ENCODE measurements at regions not wholly inside any gene's neighbourhood (a gene's known extent, or its start where the extent isn't known, plus 50 kb on each side); places are given as distances from the start of the nearest gene placed in this dataset.

DNA sequence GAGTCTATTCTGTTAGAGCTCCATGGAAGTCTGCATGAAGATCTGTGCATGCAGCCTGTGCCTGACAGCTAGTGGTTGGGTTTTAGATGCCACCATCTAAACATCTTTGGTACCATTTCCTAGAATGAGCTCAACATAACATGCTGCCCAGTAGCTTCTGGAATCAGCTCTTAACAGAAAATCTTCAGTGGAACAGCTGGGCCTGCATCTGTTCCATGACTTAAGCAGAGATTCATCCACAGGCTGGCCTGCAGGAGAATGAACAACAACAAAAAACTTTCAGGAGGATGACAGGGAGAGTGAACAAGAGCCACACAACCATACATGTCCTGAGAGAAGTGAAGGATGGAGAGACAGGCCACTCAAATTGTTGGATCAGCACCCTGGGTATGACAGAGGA is 316.6 kb downstream of the RDH14 start:
- DNase-seq, result no peak

DNA sequence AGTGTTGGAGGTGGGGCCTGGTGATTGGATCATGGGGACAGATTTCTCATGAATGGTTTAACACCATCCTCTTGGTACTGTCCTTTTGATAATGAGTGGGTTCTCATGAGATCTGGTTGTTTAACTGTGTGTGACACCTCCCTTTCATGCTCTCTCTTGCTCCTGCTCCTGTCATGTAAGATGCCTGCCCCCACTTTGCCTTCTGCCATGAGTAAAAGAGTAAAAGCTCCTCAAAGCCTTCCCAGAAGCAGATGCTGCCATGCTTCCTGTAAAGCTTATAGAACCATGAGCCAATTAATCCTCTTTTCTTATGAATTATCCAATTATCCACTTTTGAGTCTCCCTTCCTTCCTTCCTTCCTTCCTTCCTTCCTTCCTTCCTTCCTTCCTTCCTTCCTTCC is 317.7 kb downstream of the RDH14 start:
- no peak for DNase-seq

DNA sequence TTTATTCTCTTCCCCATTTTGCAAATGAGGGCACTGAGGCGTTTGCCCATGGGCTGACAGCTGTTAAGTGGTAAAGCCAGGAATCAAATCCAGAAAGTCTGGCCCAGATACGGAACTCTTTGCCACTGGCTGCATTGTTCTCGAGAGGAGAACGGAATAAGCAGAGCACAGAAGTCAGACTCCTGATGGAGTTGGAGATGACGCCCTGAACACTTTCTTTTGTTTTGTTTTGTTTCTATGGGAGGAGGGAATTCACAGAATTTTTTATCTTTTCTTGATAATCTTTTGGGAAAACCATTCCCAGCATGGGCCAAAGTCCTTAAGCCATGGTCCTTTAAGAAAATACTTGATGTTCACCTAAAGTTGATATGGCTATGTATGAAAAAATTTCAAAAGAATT is 322.2 kb downstream of the RDH14 start:
- DNase-seq, result no peak

DNA sequence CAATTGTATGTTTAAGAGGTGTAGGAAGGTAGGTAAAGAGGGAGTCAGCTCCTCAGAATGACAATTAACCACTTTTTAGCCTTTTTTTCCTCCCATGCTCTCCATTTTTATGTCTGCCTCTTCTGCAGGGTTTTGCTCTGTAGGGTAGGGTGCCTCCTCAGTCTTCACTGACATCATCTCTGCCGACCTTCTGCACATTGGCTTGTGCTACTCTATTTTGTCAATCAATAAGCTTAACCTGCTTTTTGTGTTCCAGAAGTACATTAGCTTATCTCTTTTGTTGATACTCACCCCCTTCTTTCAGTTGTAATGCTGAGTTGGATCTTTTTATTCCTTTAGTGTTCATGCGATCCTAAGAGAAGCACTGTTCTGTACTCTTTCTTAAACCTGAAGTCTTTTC is 323.2 kb downstream of the RDH14 start:
- DNase-seq, result no peak

GRCh38 chr2:18232731-18233438 is 327.6 kb downstream of the RDH14 start:
- DNase-seq, result no peak

DNA sequence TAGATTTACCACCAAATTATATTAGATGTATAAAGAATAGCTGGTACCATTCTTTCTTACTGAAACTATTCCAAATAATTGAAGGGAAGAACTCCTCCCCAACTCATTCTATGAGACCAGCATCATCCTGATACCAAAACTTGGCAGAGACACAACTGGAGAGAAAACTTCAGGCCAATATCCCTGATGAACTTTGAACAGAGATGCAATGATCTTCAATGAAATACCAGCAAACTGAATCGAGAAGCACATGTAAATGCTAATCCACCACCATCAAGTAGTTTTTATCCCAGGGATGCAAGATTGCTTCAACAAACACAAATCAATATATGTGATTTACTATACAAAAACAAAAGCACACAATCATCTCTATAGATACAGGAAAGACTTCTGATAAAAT is 329.8 kb downstream of the RDH14 start:
- no peak for DNase-seq

DNA sequence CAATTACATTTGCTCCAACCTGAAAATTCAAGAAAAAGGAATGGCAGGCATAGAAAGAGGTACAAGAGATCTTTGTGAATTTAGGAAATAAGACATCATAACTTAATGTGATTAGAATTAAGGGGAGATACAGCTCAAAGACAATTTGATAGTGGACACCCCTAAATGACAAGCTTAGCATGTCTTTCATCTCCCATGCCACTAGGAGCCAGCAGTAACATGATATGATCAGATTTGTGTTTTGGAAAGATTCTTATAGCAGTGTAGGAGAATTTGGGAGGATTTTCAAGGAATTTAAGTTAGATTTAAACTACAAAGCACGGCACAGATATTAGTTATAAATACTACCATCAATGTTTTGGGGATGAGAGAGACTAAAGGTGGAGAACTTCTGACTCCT is 340.8 kb downstream of the RDH14 start:
- no peak for DNase-seq

GRCh38 chr2:18218160-18218933 is 339.9 kb downstream of the KCNS3 start:
- no peak for DNase-seq

DNA sequence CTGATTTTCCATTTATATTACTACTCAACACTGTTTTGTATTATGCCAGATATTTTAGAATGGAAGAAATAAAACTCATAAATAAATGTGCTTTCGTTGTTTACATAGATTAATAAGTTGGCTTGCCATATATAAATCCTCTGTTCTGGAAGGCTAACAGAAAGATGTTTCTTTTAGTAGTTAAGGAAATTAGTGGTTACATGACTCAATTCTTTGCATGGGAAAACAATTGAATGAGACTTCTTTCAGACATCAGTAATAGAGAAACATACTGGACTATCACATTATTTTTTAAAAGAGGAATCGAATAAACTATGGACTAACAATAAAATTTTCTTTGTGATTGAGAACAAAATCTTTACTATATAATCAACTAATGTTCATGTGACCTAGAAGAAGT is 336.5 kb downstream of the KCNS3 start:
- DNase-seq, result no peak

DNA sequence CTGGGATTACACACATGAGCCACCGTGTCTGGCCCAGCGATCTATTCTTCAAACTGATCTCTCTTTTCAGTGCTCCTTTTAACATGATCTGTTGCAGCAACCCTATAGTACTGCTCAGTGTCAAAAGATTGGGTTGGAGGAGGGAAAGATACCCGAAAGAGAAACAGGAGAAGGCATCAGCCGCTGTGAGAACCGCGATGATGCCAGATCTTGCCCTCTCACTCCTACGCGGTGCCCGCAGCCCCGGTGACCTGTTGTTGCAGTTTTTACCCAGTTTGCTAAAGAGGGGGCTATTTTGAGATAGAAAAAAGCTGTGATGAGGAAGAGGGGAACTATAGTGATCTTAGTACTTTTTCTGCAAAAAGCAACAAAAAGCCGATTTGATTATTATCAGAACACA is 335.5 kb downstream of the KCNS3 start:
- DNase-seq, result no peak

DNA sequence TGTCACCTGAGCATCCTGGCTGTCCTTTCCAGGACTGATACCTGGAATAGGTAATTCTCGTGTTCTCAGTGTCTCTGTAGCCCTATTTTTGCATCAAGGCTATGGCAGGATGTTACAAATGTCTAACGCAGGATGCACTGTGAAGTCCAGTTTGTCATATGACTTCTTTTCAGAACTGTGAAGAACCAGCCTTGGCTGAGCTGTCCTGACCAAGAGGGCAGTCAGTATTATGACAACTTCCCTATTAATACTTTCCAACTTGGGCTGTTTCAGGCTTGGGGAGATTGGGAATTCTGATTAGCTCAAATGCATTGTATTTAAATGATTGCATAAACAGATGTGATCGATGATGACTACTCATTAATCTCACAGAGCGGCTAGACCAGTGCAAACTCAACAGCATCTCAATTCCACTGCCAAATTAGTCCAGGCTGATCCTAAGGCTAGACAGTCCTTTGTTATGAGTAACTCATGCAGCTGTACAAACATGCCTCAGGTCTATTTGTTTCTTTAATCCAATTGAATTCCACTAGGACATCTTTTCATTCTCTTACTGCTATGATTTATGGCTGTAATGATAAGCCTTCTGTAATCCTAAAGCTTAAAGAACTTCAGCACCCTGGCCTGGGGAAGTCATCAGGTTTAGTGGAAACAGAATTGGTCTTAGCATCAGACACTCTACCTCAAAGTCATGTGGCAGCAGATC is 331.6 kb downstream of the KCNS3 start:
- DNase-seq, result no peak

GRCh38 chr2:18208956-18209355 is 330.5 kb downstream of the KCNS3 start:
- DNase-seq, result no peak

DNA sequence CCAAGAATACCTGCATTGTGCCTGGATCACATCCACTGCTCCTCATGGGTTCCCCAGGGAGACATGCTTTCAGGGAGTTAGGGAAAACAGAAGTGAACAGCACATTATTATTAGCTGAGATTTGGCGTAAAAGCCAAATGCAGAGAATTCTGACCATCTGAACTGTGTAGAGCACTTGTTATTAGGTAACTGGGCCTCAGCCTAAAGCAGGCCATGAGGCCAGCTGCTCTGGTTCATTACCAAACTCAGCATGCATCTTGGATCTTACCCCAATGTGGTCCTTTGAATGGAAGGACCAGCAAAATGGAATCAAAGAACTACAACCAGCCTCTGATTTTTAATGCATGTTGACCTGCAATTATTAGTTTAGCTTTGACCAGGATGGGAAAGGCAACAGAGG is 322.3 kb downstream of the KCNS3 start:
- no peak for DNase-seq

- no peak for DNase-seq
Observed at GRCh38 chr2:18198677-18199076, 320.2 kb downstream of the KCNS3 start.

- no peak for DNase-seq
Observed at GRCh38 chr2:18194161-18194560, 315.7 kb downstream of the KCNS3 start.

GRCh38 chr2:18186816-18187613 is 308.5 kb downstream of the KCNS3 start:
- no peak for DNase-seq

- no peak for DNase-seq
Observed at GRCh38 chr2:18182861-18183260, 304.4 kb downstream of the KCNS3 start.

GRCh38 chr2:18180912-18181311 is 302.4 kb downstream of the KCNS3 start:
- no peak for DNase-seq

GRCh38 chr2:18180031-18180610 is 301.7 kb downstream of the KCNS3 start:
- DNase-seq, result no peak

- peak in 1 of 2 donors; percentile 13 for DNase-seq
Observed at GRCh38 chr2:18178736-18179349, 300.4 kb downstream of the KCNS3 start.

DNA sequence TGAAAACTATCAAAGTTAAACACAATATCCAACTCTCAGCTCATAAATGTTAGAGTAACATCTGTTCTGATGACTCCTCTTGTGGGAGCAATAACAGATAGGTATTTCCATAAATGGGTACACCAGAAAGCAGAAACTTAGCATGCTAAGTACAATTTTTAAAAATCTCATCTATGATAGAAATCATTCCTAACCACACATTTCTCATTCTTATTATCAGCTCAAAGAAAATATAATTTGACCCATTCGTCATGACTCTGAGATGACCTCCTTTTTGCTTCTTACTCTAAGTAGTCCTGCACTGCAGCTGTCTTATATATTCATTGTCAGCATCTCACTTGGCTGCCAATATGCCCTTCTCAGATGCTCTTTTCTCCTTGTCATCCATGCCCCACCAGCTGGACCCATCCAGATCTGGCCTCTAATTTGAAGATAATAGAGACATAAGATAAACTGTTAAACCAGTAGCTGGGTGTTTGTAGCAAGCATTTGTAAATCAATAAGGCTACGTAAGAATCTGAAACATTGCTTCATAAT is 298.3 kb downstream of the KCNS3 start:
- no peak for DNase-seq

DNA sequence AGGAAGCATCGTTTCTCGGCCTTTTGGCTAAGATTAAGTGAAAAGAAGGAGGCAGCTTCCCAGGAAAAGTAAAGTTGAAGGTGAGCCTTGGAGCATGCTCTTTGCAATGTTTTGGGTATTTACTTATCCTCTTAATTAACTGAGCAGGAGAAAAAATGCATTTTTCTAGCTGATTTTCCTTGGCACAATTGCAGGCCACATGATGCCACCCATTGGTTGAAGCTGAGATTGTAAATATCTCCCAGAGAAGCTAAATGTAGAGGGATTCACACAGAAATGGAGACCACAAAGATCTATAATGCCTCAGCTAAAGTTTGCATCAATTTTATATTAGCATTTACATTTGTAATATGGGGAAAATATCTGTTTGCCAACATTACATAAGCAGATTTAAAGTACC is 294.1 kb downstream of the KCNS3 start:
- no peak for DNase-seq

Measured in activated CD4-positive, alpha-beta T cell treated with anti-CD3 and anti-CD28 coated beads for 4 hours (primary cell).